HG03196 (cell line): ENCODE measurements at regions not wholly inside any gene's neighbourhood (a gene's known extent, or its start where the extent isn't known, plus 50 kb on each side); places are given as distances from the start of the nearest gene placed in this dataset.

Experiments
- ATAC-seq: cut with Tn5 transposase; IDR thresholded peaks from one replicate; pipeline ENCODE4 v1.9.1; 2021; ENCODE audit not compliant: unreplicated experiment

GRCh38 chr9:26742828-26743476 is 149.7 kb downstream of the CAAP1 start:
- no peak for ATAC-seq

- no peak for ATAC-seq
Measured at GRCh38 chr9:26735160-26735559, 157.4 kb downstream of the CAAP1 start.

- ATAC-seq: no peak
Measured at GRCh38 chr9:26729187-26729586, 163.4 kb downstream of the CAAP1 start.

GRCh38 chr9:26727471-26727870 is 165.1 kb downstream of the CAAP1 start:
- ATAC-seq: peak; percentile 76

GRCh38 chr9:26725573-26725972 is 167.0 kb downstream of the CAAP1 start:
- ATAC-seq: no peak

- ATAC-seq: no peak
Measured at GRCh38 chr9:26723486-26723885, 169.1 kb downstream of the CAAP1 start.

GRCh38 chr9:26722755-26723154 is 169.8 kb downstream of the CAAP1 start:
- ATAC-seq: no peak

GRCh38 chr9:26710008-26710407 is 182.6 kb downstream of the CAAP1 start:
- ATAC-seq: no peak

GRCh38 chr9:26706223-26706622 is 186.4 kb downstream of the CAAP1 start:
- no peak for ATAC-seq

- no peak for ATAC-seq
Measured at GRCh38 chr9:26695298-26695622, 197.3 kb downstream of the CAAP1 start.

- ATAC-seq: no peak
Measured at GRCh38 chr9:26694381-26695297, 198.0 kb downstream of the CAAP1 start.

GRCh38 chr9:26689041-26689440 is 203.6 kb downstream of the CAAP1 start:
- ATAC-seq: no peak

- no peak for ATAC-seq
Measured at GRCh38 chr9:26687421-26687820, 205.2 kb downstream of the CAAP1 start.

GRCh38 chr9:26685818-26686217 is 206.8 kb downstream of the CAAP1 start:
- ATAC-seq: no peak

GRCh38 chr9:26684029-26684428 is 208.6 kb downstream of the CAAP1 start:
- ATAC-seq: no peak

GRCh38 chr9:26682796-26683496 is 209.7 kb downstream of the CAAP1 start:
- no peak for ATAC-seq

- ATAC-seq: no peak
Measured at GRCh38 chr9:26682041-26682440, 210.6 kb downstream of the CAAP1 start.

- no peak for ATAC-seq
Measured at GRCh38 chr9:26677965-26678706, 214.5 kb downstream of the CAAP1 start.

- no peak for ATAC-seq
Measured at GRCh38 chr9:26675035-26675434, 217.6 kb downstream of the CAAP1 start.

- ATAC-seq: no peak
Measured at GRCh38 chr9:26673261-26673660, 219.3 kb downstream of the CAAP1 start.
